ENCODE measurements at regions not wholly inside any gene's neighbourhood (a gene's known extent, or its start where the extent isn't known, plus 50 kb on each side); places are given as distances from the start of the nearest gene placed in this dataset.

DNA sequence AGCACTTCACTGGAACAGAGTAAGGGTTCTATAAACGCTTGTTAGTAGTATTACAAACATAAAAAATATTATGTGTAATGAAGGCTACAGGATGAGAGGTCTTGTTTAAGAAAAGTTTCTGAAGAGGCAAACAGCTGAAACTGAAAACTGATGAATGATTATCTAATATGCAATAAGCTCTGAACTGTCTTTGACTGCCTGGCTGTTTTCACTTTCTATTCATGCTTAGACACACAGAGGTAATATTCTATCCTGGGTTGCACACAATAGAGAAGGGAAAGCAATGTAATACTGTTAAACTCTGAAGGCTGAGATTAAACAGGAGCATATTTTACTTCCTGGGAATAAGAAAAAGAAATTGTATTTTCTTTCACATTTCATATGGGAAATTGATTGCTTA is 251.3 kb downstream of the ALX1 start:
- TF ChIP-seq, protein P1, sequence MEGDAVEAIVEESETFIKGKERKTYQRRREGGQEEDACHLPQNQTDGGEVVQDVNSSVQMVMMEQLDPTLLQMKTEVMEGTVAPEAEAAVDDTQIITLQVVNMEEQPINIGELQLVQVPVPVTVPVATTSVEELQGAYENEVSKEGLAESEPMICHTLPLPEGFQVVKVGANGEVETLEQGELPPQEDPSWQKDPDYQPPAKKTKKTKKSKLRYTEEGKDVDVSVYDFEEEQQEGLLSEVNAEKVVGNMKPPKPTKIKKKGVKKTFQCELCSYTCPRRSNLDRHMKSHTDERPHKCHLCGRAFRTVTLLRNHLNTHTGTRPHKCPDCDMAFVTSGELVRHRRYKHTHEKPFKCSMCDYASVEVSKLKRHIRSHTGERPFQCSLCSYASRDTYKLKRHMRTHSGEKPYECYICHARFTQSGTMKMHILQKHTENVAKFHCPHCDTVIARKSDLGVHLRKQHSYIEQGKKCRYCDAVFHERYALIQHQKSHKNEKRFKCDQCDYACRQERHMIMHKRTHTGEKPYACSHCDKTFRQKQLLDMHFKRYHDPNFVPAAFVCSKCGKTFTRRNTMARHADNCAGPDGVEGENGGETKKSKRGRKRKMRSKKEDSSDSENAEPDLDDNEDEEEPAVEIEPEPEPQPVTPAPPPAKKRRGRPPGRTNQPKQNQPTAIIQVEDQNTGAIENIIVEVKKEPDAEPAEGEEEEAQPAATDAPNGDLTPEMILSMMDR (IDR thresholded peaks at IDR 0.05), result no peak
- H3K27ac ChIP-seq, result no peak overlapping the region
- no peak overlapping the region for H3K4me3 ChIP-seq
- no peak for DNase-seq
- intact Hi-C loops (cut with DNase I), result no loop called here
- no peaks in the 10 kb centered on the region for H3K27me3 ChIP-seq
- no peaks in the 10 kb centered on the region for H3K4me1 ChIP-seq
- ATAC-seq, result no peak
- no peaks in the 10 kb centered on the region for H3K36me3 ChIP-seq
- no peaks in the 10 kb centered on the region for H3K9me3 ChIP-seq

DNA sequence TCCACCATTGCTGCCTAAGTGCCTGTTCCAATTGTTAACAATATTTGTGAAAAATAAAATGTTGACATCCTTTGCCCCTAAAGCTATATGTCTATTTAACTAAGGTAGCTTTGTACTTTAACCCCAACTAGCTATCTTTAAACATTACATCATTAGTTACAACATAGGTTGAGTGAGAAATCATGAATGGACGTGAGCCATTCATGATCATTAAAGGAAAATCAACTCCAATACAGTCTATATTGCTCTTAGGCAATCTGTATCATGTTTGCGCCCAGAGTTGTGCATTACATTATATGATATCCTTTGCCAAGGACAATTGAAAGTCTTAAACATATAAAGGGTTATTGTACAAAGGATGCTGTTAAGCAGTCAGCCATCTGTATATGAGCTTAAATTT is 269.6 kb downstream of the ALX1 start:
- H3K27ac ChIP-seq, result no peak overlapping the region
- ATAC-seq (no peak), DNase-seq (no peak)
- H3K4me1 ChIP-seq, result no peaks in the 10 kb centered on the region
- no peak overlapping the region for H3K4me3 ChIP-seq
- intact Hi-C loops (cut with DNase I), result no loop called here
- H3K27me3 ChIP-seq, result no peaks in the 10 kb centered on the region
- no peaks in the 10 kb centered on the region for H3K9me3 ChIP-seq
- TF ChIP-seq, protein P1 (IDR thresholded peaks at IDR 0.05), result no peak
- no peaks in the 10 kb centered on the region for H3K36me3 ChIP-seq

DNA sequence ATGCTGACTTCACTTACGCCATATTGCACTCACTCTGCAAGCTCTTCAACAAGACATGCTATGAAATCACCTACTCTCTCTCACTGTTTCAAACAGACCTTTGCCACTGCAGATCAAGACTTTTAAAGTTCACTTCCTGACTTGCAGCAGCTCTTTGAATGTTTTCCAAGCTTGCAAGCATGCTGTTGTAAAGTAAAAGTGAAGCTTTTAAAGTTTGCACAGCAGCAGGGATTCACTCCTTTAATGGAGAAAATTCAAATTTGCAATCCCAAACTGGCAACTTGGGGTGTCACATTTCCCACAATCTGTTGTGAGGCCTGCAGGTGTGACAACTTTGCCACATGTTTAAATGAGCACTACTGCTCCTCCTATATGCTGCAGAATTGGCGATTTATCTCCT is 270.9 kb downstream of the ALX1 start:
- no peak for ATAC-seq

DNA sequence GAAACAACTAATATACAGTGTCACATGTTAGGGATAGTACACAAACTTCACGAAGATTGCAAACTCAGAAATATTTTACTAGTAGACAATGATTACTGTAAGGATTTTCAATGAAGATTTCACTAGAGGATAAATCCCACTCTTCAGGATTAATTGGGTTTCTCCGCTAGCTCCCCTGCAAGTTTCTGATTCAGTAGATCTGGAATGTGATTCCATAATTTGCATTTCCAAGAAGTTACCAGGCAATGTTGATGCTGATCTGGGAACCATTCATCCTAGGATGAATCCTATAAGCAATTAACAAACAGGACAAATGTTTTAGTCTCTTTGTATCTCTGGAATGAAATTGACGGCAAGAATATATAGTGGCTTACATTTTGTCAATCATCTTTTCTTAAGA is 272.4 kb downstream of the ALX1 start:
- intact Hi-C loops (cut with DNase I), result no loop called here
- Histone ChIP-seq H3K27ac (no peak overlapping the region), H3K27me3 (no peaks in the 10 kb centered on the region), H3K4me3 (no peak overlapping the region), H3K4me1 (no peaks in the 10 kb centered on the region), H3K36me3 (no peaks in the 10 kb centered on the region), H3K9me3 (no peaks in the 10 kb centered on the region)
- DNase-seq (no peak), ATAC-seq (no peak)
- TF ChIP-seq, protein P1 (IDR thresholded peaks at IDR 0.05), result no peak

More for the DNA sequence above, 270.9 kb downstream of the ALX1 start:
- H3K36me3 ChIP-seq, result no peaks in the 10 kb centered on the region
- TF ChIP-seq, protein P1 (IDR thresholded peaks at IDR 0.05), result no peak
- no peaks in the 10 kb centered on the region for H3K27me3 ChIP-seq
- H3K9me3 ChIP-seq, result no peaks in the 10 kb centered on the region
- H3K4me3 ChIP-seq, result no peak overlapping the region
- DNase-seq, result no peak
- H3K27ac ChIP-seq, result no peak overlapping the region
- no peaks in the 10 kb centered on the region for H3K4me1 ChIP-seq
- intact Hi-C loops (cut with DNase I), result no loop called here

DNA sequence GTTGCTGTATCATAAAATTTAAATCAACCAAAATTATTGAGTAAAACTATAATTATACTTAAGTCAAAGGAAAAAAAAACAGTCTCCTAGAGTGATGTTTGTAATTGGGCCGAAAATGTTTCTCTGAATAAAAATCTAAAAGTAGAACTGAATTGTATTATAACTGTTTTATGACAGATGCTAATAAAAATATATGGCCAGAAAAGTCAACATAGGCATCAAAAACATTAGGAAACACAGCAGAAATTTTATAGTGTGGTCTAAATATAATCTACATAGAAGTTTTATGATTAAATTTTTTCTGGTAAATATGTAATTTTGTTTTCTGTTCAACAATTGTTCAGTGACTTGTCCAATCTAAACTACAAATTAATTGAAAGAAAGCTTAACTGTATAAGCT is 277.8 kb downstream of the ALX1 start:
- TF ChIP-seq, protein P1 (IDR thresholded peaks at IDR 0.05), result no peak
- no peak for DNase-seq
- Histone ChIP-seq H3K4me1 (no peaks in the 10 kb centered on the region), H3K27ac (no peak overlapping the region), H3K9me3 (no peaks in the 10 kb centered on the region), H3K27me3 (no peaks in the 10 kb centered on the region), H3K36me3 (no peaks in the 10 kb centered on the region), H3K4me3 (no peak overlapping the region)
- intact Hi-C loops (cut with DNase I), result no loop called here
- ATAC-seq, result no peak
